Left ventricle myocardium inferior (tissue), 1 donor: ENCODE measurements at regions not wholly inside any gene's neighbourhood (a gene's known extent, or its start where the extent isn't known, plus 50 kb on each side); places are given as distances from the start of the nearest gene placed in this dataset.

Source experiments
- DNase-seq: peaks from one replicate; pipeline ENCODE4 v3.0.0-alpha.2; 2020
- H3K27ac ChIP-seq: fragments of 200-600 bp; replicated peaks from 2 replicates; pipeline ENCODE4 v1.8.0; 2021
- H3K27me3 ChIP-seq: fragments of 200-600 bp; 2 replicates; pipeline ENCODE4 v1.8.0; 2021; ENCODE audit warnings: low read depth
- H3K36me3 ChIP-seq: fragments of 200-600 bp; 2 replicates; pipeline ENCODE4 v1.8.0; 2021
- H3K4me1 ChIP-seq: fragments of 200-600 bp; 2 replicates; pipeline ENCODE4 v1.8.0; 2021
- H3K4me3 ChIP-seq: fragments of 200-600 bp; 2 replicates; pipeline ENCODE4 v1.8.0; 2021; ENCODE audit warnings: mild to moderate bottlenecking, moderate library complexity
- H3K9me3 ChIP-seq: fragments of 200-600 bp; replicated peaks from 2 replicates; pipeline ENCODE4 v1.8.0; 2021
- CTCF ChIP-seq: fragments of 200-600 bp; IDR thresholded peaks from 2 replicates; pipeline ENCODE4 v1.8.0; 2021; ENCODE audit warnings: antibody characterized with exemption, mild to moderate bottlenecking, borderline replicate concordance
- intact Hi-C: fragments of 100-400 bp; cut with micrococcal nuclease; formaldehyde crosslinking; loops from one replicate; pipeline ENCODE4 v1.11.0; 2022
- donor health status: DM: no; HTN: yes; CAD: no; lungs with severe emphysema.

GRCh38 chr9:107868186-107868585 lies 378.6 kb upstream of the KLF4 start:
- TF ChIP-seq CTCF: no peak
- no peak for DNase-seq
- no peaks in the 10 kb centered on the region for H3K36me3 ChIP-seq
- no peaks in the 10 kb centered on the region for H3K4me1 ChIP-seq
- H3K27me3 ChIP-seq: no peaks in the 10 kb centered on the region
- H3K27ac ChIP-seq: no peak overlapping the region
- H3K4me3 ChIP-seq: no peak overlapping the region
- intact Hi-C loops: no loop called here
- H3K9me3 ChIP-seq: no peaks in the 10 kb centered on the region

GRCh38 chr9:107867738-107868137 lies 378.2 kb upstream of the KLF4 start:
- no peak overlapping the region for H3K27ac ChIP-seq
- no peaks in the 10 kb centered on the region for H3K9me3 ChIP-seq
- H3K36me3 ChIP-seq: no peaks in the 10 kb centered on the region
- no peaks in the 10 kb centered on the region for H3K27me3 ChIP-seq
- intact Hi-C loops: no loop called here
- no peak overlapping the region for H3K4me3 ChIP-seq
- TF ChIP-seq CTCF: no peak
- no peaks in the 10 kb centered on the region for H3K4me1 ChIP-seq
- DNase-seq: no peak

GRCh38 chr9:107866711-107867311 lies 377.2 kb upstream of the KLF4 start:
- intact Hi-C loops: no loop called here
- H3K4me3 ChIP-seq: no peak overlapping the region
- H3K27ac ChIP-seq: no peak overlapping the region
- H3K9me3 ChIP-seq: no peaks in the 10 kb centered on the region
- H3K4me1 ChIP-seq: no peaks in the 10 kb centered on the region
- TF ChIP-seq CTCF: no peak
- no peaks in the 10 kb centered on the region for H3K36me3 ChIP-seq
- H3K27me3 ChIP-seq: no peaks in the 10 kb centered on the region
- no peak for DNase-seq

GRCh38 chr9:107863396-107863795 lies 373.8 kb upstream of the KLF4 start:
- Histone ChIP-seq H3K27ac (no peak overlapping the region), H3K9me3 (no peaks in the 10 kb centered on the region), H3K4me3 (no peak overlapping the region), H3K4me1 (no peaks in the 10 kb centered on the region), H3K27me3 (no peaks in the 10 kb centered on the region), H3K36me3 (no peaks in the 10 kb centered on the region)
- intact Hi-C loops: no loop called here
- no peak for DNase-seq
- TF ChIP-seq CTCF: no peak

- no peaks in the 10 kb centered on the region for H3K36me3 ChIP-seq
- H3K27ac ChIP-seq: no peak overlapping the region
- no peaks in the 10 kb centered on the region for H3K4me1 ChIP-seq
- no peaks in the 10 kb centered on the region for H3K9me3 ChIP-seq
- H3K27me3 ChIP-seq: no peaks in the 10 kb centered on the region
- H3K4me3 ChIP-seq: no peak overlapping the region
- intact Hi-C loops: no loop called here
- DNase-seq: no peak
- TF ChIP-seq CTCF: no peak
These were observed 373.3 kb upstream of the KLF4 start for GRCh38 chr9:107862881-107863280.
